ENCODE measurements at regions not wholly inside any gene's neighbourhood (a gene's known extent, or its start where the extent isn't known, plus 50 kb on each side); places are given as distances from the start of the nearest gene placed in this dataset.

- Histone ChIP-seq H3K27me3 (replicated peaks; ENCODE audit: insufficient read depth) (no peaks in the 10 kb centered on the region), H3K4me1 (ENCODE audit: control insufficient read depth in 1 of 2, low read depth in 2 of 2) (no peaks in the 10 kb centered on the region), H3K36me3 (no peaks in the 10 kb centered on the region), H3K9me3 (no peaks in the 10 kb centered on the region), H3K4me3 (no peak overlapping the region), H3K27ac (no peak overlapping the region)
- no peak for ATAC-seq (ENCODE audit: insufficient number of reproducible peaks, low FRiP score, low read depth)
- DNase-seq (ENCODE audit: low spot score): no peak
- no peak for TF ChIP-seq CTCF (IDR thresholded peaks at IDR 0.05)
Observed at GRCh38 chr22:49206281-49206680, 621.4 kb downstream of the BRD1 start.

- Histone ChIP-seq H3K4me1 (ENCODE audit: control insufficient read depth in 1 of 2, low read depth in 2 of 2) (no peaks in the 10 kb centered on the region), H3K27ac (no peak overlapping the region), H3K27me3 (replicated peaks; ENCODE audit: insufficient read depth) (no peaks in the 10 kb centered on the region), H3K4me3 (no peak overlapping the region), H3K36me3 (no peaks in the 10 kb centered on the region), H3K9me3 (no peaks in the 10 kb centered on the region)
- ATAC-seq (ENCODE audit: insufficient number of reproducible peaks, low FRiP score, low read depth): no peak
- TF ChIP-seq CTCF (IDR thresholded peaks at IDR 0.05): no peak
- no peak for DNase-seq (ENCODE audit: low spot score)
Observed at GRCh38 chr22:49205483-49205800, 622.2 kb downstream of the BRD1 start.

- DNase-seq (ENCODE audit: low spot score) (no peak), ATAC-seq (ENCODE audit: insufficient number of reproducible peaks, low FRiP score, low read depth) (no peak)
- Histone ChIP-seq H3K27me3 (replicated peaks; ENCODE audit: insufficient read depth) (no peaks in the 10 kb centered on the region), H3K36me3 (no peaks in the 10 kb centered on the region), H3K9me3 (no peaks in the 10 kb centered on the region), H3K27ac (no peak overlapping the region), H3K4me1 (ENCODE audit: control insufficient read depth in 1 of 2, low read depth in 2 of 2) (no peaks in the 10 kb centered on the region), H3K4me3 (no peak overlapping the region)
- no peak for TF ChIP-seq CTCF (IDR thresholded peaks at IDR 0.05)
Observed at GRCh38 chr22:49204599-49205482, 622.8 kb downstream of the BRD1 start.

- Histone ChIP-seq H3K36me3 (no peaks in the 10 kb centered on the region), H3K9me3 (no peaks in the 10 kb centered on the region), H3K4me1 (ENCODE audit: control insufficient read depth in 1 of 2, low read depth in 2 of 2) (no peaks in the 10 kb centered on the region), H3K4me3 (no peak overlapping the region), H3K27ac (no peak overlapping the region), H3K27me3 (replicated peaks; ENCODE audit: insufficient read depth) (no peaks in the 10 kb centered on the region)
- DNase-seq (ENCODE audit: low spot score) (no peak), ATAC-seq (ENCODE audit: insufficient number of reproducible peaks, low FRiP score, low read depth) (no peak)
- no peak for TF ChIP-seq CTCF (IDR thresholded peaks at IDR 0.05)
Observed at GRCh38 chr22:49203859-49204598, 623.6 kb downstream of the BRD1 start.

GRCh38 chr22:49203091-49203858, 624.4 kb downstream of the BRD1 start:
- no peak for TF ChIP-seq CTCF (IDR thresholded peaks at IDR 0.05)
- H3K4me1 ChIP-seq (ENCODE audit: control insufficient read depth in 1 of 2, low read depth in 2 of 2): no peaks in the 10 kb centered on the region
- DNase-seq (ENCODE audit: low spot score) (no peak), ATAC-seq (ENCODE audit: insufficient number of reproducible peaks, low FRiP score, low read depth) (no peak)
- no peak overlapping the region for H3K4me3 ChIP-seq
- no peaks in the 10 kb centered on the region for H3K27me3 ChIP-seq (replicated peaks; ENCODE audit: insufficient read depth)
- H3K9me3 ChIP-seq: no peaks in the 10 kb centered on the region
- no peak overlapping the region for H3K27ac ChIP-seq
- H3K36me3 ChIP-seq: no peaks in the 10 kb centered on the region
